ENCODE measurements at regions not wholly inside any gene's neighbourhood (a gene's known extent, or its start where the extent isn't known, plus 50 kb on each side); places are given as distances from the start of the nearest gene placed in this dataset.

DNA sequence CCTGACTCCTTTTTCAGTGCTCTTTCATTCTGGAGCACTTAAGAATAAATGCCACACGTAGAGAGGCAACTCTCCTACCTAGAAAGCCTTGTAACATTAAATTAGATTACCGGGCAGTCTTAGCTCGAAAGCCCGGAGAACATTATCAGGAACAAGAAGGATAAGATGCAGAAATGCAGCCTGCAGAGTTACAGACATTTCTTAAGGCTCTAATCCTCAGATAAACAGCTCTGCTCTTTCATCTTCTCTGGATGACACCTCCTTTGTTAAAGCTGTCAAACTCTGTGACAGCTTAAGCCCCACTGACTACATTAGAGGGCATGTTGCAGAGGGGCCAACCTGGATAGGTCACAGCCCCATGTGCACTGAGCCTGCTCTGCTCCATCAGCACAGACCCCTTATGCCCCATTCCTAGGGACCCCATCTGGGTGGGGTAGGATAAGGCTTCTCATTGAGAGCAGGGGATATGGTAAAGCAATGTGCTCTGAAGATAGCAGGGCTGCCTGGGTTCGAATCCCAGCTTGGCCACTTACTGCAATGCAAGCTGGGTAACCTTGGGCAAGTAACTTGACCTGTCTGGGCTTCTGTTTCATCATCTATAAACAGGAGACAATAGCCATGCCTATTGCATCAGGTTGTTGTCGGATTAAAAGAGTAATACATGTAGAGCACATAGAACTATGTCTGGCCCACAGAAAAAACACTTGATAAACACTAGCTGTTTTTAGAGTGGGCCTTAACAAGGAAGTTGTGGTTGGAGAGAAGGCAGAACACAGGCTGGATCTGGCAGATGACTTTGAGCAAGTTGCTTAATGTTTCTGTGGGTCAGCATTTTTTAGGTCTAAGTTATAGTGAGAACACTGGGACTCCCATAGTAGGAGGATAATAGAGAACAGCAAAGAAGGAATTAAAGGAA is 111.4 kb downstream of the THNSL2 start:
- peaks cover 2% of the 10 kb centered on the region for H3K36me3 Mint-ChIP-seq (ENCODE audit: insufficient read depth, unreplicated experiment)
- no TSS peak for BruUV-seq (replicated peaks)
- POLR2A ChIA-PET: no interaction called here

DNA sequence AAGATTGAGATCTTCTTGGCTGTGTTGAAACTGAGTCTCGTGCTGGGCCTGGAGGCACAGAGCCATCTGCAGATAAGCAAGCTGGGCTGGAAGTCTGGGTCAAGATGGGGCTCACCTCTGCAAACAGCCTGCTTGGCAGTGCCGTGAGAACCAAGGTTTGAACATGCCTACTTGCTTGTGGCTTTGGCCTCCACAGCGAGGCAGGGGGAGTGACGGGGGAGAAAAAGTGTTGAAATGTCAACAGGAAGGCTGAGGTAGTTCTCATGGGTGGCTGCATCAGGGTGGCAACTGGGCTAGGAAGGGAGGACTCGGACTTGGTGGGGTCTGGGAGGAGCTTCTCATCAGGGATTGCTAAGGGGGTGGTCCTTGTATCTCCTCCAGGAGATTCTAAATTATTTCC is 99.7 kb downstream of the THNSL2 start:
- ChIA-PET CTCF (no interaction called here), POLR2A (no interaction called here)
- no peaks in the 10 kb centered on the region for H3K9me3 Mint-ChIP-seq (ENCODE audit: unreplicated experiment)
- H3K4me3 Mint-ChIP-seq (ENCODE audit: unreplicated experiment): no peak overlapping the region
- intact Hi-C loops (cut with micrococcal nuclease): no loop called here
- no peaks in the 10 kb centered on the region for H3K36me3 Mint-ChIP-seq (ENCODE audit: insufficient read depth, unreplicated experiment)
- H3K4me1 Mint-ChIP-seq (ENCODE audit: insufficient read depth, unreplicated experiment): peaks cover 7% of the 10 kb centered on the region
- BruUV-seq (replicated peaks): no TSS peak
- no peak for DNase-seq (ENCODE audit: unreplicated experiment)
- no peak overlapping the region for H3K27ac Mint-ChIP-seq (ENCODE audit: low read depth, unreplicated experiment)
- H3K27me3 Mint-ChIP-seq (ENCODE audit: insufficient read depth, unreplicated experiment): no peaks in the 10 kb centered on the region
- no peak for TF ChIP-seq CTCF (IDR thresholded peaks at IDR 0.05; ENCODE audit: unreplicated experiment)

More for the DNA sequence above, 111.4 kb downstream of the THNSL2 start:
- CTCF ChIA-PET: interaction anchor here (0.7 to 2.9 kb wide), 2 partner anchors 90 to 173 kb away, joined by 3 to 9 read pairs; no protein-coding TSS in a partner anchor
- Mint-ChIP-seq H3K4me1 (ENCODE audit: insufficient read depth, unreplicated experiment) (no peaks in the 10 kb centered on the region), H3K27ac (ENCODE audit: low read depth, unreplicated experiment) (no peak overlapping the region), H3K4me3 (ENCODE audit: unreplicated experiment) (no peak overlapping the region), H3K9me3 (ENCODE audit: unreplicated experiment) (no peaks in the 10 kb centered on the region), H3K27me3 (ENCODE audit: insufficient read depth, unreplicated experiment) (no peaks in the 10 kb centered on the region)
- no peak for TF ChIP-seq CTCF (IDR thresholded peaks at IDR 0.05; ENCODE audit: unreplicated experiment)
- intact Hi-C loops (cut with micrococcal nuclease): no loop called here
- peak; percentile 19 for DNase-seq (ENCODE audit: unreplicated experiment)

GRCh38 chr2:88265352-88266303 is 95.5 kb downstream of the THNSL2 start:
- intact Hi-C loops (cut with micrococcal nuclease): no loop called here
- Mint-ChIP-seq H3K27ac (ENCODE audit: low read depth, unreplicated experiment) (peak overlapping the region; percentile 39), H3K27me3 (ENCODE audit: insufficient read depth, unreplicated experiment) (no peaks in the 10 kb centered on the region), H3K4me3 (ENCODE audit: unreplicated experiment) (no peak overlapping the region), H3K4me1 (ENCODE audit: insufficient read depth, unreplicated experiment) (peaks cover 7% of the 10 kb centered on the region), H3K36me3 (ENCODE audit: insufficient read depth, unreplicated experiment) (no peaks in the 10 kb centered on the region), H3K9me3 (ENCODE audit: unreplicated experiment) (no peaks in the 10 kb centered on the region)
- TF ChIP-seq CTCF (IDR thresholded peaks at IDR 0.05; ENCODE audit: unreplicated experiment): no peak
- ChIA-PET POLR2A (interaction anchor here (0.7 to 1.0 kb wide), 2 partner anchors 10 to 85 kb away, joined by 3 read pairs; no protein-coding TSS in a partner anchor), CTCF (interaction anchor here (0.7 to 1.0 kb wide), 3 partner anchors 12 to 42 kb away, joined by 4 to 9 read pairs (median 8); no protein-coding TSS in a partner anchor)
- no TSS peak for BruUV-seq (replicated peaks)
- DNase-seq (ENCODE audit: unreplicated experiment): peak; percentile 65

DNA sequence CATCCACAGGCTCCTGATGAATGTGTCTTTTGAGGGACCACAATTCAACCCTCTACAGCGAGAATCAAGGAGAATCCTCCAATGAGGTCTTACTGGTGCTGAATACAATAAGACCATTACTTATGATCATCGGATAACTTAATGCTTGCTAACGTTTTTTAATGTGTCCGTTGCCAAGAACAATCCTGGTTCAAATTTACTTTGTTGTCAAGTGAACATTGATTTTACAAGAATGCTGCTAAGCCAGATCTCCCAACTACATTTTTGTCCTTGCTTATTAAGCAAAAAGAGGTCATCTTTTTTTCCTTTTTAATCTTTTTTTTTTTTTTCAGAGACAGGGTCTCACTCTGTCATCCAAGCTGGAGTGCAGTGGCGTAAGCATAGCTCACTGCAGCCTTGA is 93.7 kb downstream of the THNSL2 start:
- no TSS peak for BruUV-seq (replicated peaks)
- DNase-seq (ENCODE audit: unreplicated experiment): no peak
- no peak overlapping the region for H3K27ac Mint-ChIP-seq (ENCODE audit: low read depth, unreplicated experiment)
- no peaks in the 10 kb centered on the region for H3K36me3 Mint-ChIP-seq (ENCODE audit: insufficient read depth, unreplicated experiment)
- TF ChIP-seq CTCF (IDR thresholded peaks at IDR 0.05; ENCODE audit: unreplicated experiment): no peak
- ChIA-PET CTCF (no interaction called here), POLR2A (no interaction called here)
- no peaks in the 10 kb centered on the region for H3K27me3 Mint-ChIP-seq (ENCODE audit: insufficient read depth, unreplicated experiment)
- no peak overlapping the region for H3K4me3 Mint-ChIP-seq (ENCODE audit: unreplicated experiment)
- no peaks in the 10 kb centered on the region for H3K9me3 Mint-ChIP-seq (ENCODE audit: unreplicated experiment)
- intact Hi-C loops (cut with micrococcal nuclease): no loop called here
- H3K4me1 Mint-ChIP-seq (ENCODE audit: insufficient read depth, unreplicated experiment): peaks cover 7% of the 10 kb centered on the region

Measured in MCF 10A (cell line).